ENCODE measurements at regions not wholly inside any gene's neighbourhood (a gene's known extent, or its start where the extent isn't known, plus 50 kb on each side); places are given as distances from the start of the nearest gene placed in this dataset.

DNA sequence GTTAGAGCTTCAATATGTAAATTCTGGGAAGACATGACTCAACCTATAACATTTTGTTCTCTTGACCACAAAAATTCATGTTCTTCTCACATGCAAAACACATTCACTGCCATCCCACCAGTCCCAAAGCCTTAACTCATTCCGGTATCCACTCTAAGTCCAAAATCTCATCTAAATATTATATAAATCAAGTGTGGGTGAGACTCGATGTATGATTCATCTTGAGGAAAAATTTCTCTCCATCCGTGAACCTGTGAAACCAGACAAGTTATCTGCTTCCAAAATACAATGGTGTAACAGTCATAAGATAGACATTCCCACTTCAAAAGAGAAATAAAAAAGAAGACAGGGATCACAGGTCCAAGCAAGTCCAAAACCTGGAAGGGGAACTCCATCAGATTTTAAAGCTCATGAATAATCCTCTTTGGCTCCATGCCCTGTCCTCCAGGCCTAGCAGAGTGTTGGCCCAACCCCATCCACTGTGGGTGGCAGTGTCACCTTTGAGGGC is 101.3 kb downstream of the RAD51AP2 start:
- Histone ChIP-seq H3K27ac (no peak overlapping the region), H3K36me3 (no peaks in the 10 kb centered on the region), H3K27me3 (no peaks in the 10 kb centered on the region), H3K4me1 (no peaks in the 10 kb centered on the region), H3K4me3 (no peak overlapping the region), H3K9me3 (no peaks in the 10 kb centered on the region)
- TF ChIP-seq CTCF (IDR thresholded peaks at IDR 0.05): no peak
- DNase-seq (ENCODE audit: low spot score): no peak

DNA sequence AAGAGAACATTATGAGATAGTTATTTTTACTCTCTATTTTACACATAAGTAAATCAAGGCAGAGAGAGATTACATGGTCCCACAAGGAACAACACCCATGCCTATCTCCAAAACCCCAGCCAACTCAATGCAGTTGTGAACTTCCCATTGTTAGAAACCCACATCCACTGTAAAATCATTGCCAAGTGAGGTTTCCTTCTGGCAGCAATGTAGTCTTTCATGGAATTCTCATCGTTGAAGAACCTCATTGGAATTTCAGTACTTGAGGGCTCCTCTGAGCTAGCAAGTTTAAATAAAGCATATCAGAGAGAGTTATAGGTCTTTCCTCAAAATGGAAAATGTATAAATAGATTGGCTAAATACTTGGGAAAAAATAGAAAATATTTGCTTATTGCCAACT is 105.2 kb downstream of the RAD51AP2 start:
- DNase-seq (ENCODE audit: low spot score): no peak
- no peak overlapping the region for H3K4me3 ChIP-seq
- H3K9me3 ChIP-seq: no peaks in the 10 kb centered on the region
- TF ChIP-seq CTCF (IDR thresholded peaks at IDR 0.05): no peak
- no peak overlapping the region for H3K27ac ChIP-seq
- no peaks in the 10 kb centered on the region for H3K27me3 ChIP-seq
- no peaks in the 10 kb centered on the region for H3K4me1 ChIP-seq
- H3K36me3 ChIP-seq: no peaks in the 10 kb centered on the region

GRCh38 chr2:17401096-17401495 is 117.1 kb downstream of the RAD51AP2 start:
- DNase-seq (ENCODE audit: low spot score): no peak
- H3K36me3 ChIP-seq: no peaks in the 10 kb centered on the region
- no peaks in the 10 kb centered on the region for H3K4me1 ChIP-seq
- TF ChIP-seq CTCF (IDR thresholded peaks at IDR 0.05): no peak
- no peaks in the 10 kb centered on the region for H3K27me3 ChIP-seq
- H3K9me3 ChIP-seq: peaks cover 0 to 37% of the 10 kb centered on the region in 2 donors
- H3K4me3 ChIP-seq: no peak overlapping the region
- H3K27ac ChIP-seq: no peak overlapping the region

- Histone ChIP-seq H3K36me3 (no peaks in the 10 kb centered on the region), H3K9me3 (peaks cover 0 to 32% of the 10 kb centered on the region in 2 donors), H3K4me3 (no peak overlapping the region), H3K27ac (no peak overlapping the region), H3K4me1 (no peaks in the 10 kb centered on the region), H3K27me3 (no peaks in the 10 kb centered on the region)
- DNase-seq (ENCODE audit: low spot score): no peak
- TF ChIP-seq CTCF (IDR thresholded peaks at IDR 0.05): no peak
Observed at GRCh38 chr2:17398770-17399169, 119.5 kb downstream of the RAD51AP2 start.

GRCh38 chr2:17388798-17389197 is 129.4 kb downstream of the RAD51AP2 start:
- no peak for TF ChIP-seq CTCF (IDR thresholded peaks at IDR 0.05)
- Histone ChIP-seq H3K27ac (no peak overlapping the region), H3K27me3 (no peaks in the 10 kb centered on the region), H3K4me1 (no peaks in the 10 kb centered on the region), H3K4me3 (no peak overlapping the region), H3K36me3 (no peaks in the 10 kb centered on the region), H3K9me3 (no peaks in the 10 kb centered on the region)
- DNase-seq (ENCODE audit: low spot score): no peak

- TF ChIP-seq CTCF (IDR thresholded peaks at IDR 0.05): no peak
- H3K4me1 ChIP-seq: no peaks in the 10 kb centered on the region
- H3K4me3 ChIP-seq: no peak overlapping the region
- H3K36me3 ChIP-seq: no peaks in the 10 kb centered on the region
- no peak for DNase-seq (ENCODE audit: low spot score)
- no peak overlapping the region for H3K27ac ChIP-seq
- no peaks in the 10 kb centered on the region for H3K9me3 ChIP-seq
- no peaks in the 10 kb centered on the region for H3K27me3 ChIP-seq
Observed at GRCh38 chr2:17387591-17387990, 130.6 kb downstream of the RAD51AP2 start.

Data from right atrium auricular region (tissue), 2 donors.